ENCODE measurements at regions not wholly inside any gene's neighbourhood (a gene's known extent, or its start where the extent isn't known, plus 50 kb on each side); places are given as distances from the start of the nearest gene placed in this dataset.

- DNase-seq (ENCODE audit: low spot score), result no peak
Measured at GRCh38 chr13:63578796-63579195, 2163.1 kb upstream of the PCDH20 start.

DNA sequence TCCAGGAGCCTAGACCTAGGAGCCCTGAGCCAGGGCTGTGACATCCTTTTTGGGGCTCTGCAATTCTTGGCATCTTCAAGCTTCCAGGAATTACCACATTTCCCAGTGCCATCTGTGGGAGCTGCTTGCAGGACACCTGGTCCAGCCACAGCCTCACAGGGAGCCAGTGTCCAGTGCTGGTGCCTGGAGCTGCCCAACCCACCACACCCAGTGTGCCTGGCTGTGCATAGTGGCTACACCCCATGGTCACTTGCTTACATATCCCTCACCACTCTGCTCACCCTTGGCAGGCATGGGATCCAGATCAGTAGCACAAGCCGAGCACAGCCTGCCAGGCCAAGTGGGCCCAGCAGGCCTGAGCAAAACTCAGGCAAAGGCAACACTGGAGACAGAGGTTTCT, 2151.4 kb upstream of the PCDH20 start:
- no peak for DNase-seq (ENCODE audit: low spot score)

DNA sequence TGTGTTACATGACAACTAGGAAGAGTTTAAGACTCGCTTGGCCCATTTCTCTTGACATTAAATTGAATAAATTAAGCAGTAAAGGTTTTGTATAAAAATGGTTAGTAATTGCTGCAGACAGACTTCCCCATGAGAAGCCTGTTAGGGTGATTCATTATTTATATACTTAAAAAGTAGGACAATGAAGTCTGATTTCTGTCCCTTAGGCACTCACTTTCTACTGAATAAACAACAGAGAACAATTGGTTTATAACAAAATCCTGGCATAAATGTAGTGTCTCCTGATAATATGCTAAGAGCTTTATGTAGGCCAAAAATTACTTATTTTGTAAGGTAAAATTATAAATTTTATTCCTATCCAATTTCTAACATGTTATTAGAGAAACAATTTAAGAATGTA, 2138.5 kb upstream of the PCDH20 start:
- DNase-seq (ENCODE audit: low spot score), result no peak

GRCh38 chr13:63551731-63552130, 2136.1 kb upstream of the PCDH20 start:
- DNase-seq (ENCODE audit: low spot score), result no peak

GRCh38 chr13:63546524-63546923, 2130.9 kb upstream of the PCDH20 start:
- DNase-seq (ENCODE audit: low spot score), result no peak

DNA sequence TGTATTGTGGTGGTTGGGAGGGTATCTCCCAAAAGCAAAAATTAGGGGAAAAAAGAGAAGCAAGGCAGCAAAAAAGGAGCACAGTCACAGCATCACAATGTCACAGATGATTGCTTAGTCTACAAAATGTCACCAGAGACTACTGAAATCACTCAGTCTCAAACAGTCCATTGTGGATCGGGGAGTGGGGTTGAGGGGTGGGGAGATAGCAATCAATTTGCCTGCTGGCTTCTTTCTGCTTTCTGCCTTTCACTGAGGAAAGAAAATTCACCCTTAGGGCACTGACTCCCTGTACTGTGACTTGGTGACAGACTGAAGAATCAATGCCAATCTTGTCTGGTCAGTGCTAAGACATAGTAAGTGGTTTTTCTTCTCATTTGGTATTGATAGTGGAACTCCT, 2127.1 kb upstream of the PCDH20 start:
- DNase-seq (ENCODE audit: low spot score), result no peak

GRCh38 chr13:63541336-63541735, 2125.7 kb upstream of the PCDH20 start:
- DNase-seq (ENCODE audit: low spot score), result no peak

DNA sequence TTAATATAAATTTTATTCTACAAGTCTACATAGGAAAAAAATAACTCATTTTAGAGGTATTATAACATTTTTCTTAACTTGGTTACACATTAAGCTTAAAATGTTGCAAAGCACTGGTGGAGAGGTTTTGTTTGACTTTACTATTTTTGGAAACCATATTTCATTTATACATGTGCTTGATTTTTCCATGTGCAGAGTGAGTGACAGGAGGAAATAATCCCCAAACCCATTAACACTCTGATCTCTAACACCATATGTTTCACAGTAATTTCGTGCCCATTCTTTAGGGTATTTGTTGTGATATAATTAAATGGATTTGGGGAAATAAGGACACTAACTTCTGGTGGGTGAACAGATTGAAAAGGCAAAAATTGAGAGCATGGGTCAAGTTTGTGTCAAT, 2124.4 kb upstream of the PCDH20 start:
- no peak for DNase-seq (ENCODE audit: low spot score)

GRCh38 chr13:63517371-63517770, 2101.7 kb upstream of the PCDH20 start:
- DNase-seq (ENCODE audit: low spot score), result no peak

DNA sequence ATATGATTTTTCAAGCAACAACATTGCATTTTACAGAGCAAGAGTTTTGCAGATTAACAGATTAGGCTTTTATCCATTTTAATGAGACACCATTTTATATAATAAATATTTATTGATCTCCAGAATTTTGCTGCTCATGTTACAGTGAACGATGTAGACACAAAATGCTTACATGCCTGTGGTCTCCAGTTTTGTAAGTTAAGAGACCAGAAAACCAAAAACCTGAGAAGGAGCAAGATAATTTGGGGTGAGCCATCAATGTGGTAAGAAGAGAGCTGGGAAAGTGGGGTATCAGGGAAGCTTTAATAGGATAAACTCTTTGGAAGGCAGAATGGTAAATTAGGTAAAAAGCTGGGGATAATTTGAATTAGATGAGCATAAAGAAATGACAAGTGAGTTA, 2100.5 kb upstream of the PCDH20 start:
- DNase-seq (ENCODE audit: low spot score), result no peak

GRCh38 chr13:63514886-63515285, 2099.2 kb upstream of the PCDH20 start:
- DNase-seq (ENCODE audit: low spot score), result no peak

DNA sequence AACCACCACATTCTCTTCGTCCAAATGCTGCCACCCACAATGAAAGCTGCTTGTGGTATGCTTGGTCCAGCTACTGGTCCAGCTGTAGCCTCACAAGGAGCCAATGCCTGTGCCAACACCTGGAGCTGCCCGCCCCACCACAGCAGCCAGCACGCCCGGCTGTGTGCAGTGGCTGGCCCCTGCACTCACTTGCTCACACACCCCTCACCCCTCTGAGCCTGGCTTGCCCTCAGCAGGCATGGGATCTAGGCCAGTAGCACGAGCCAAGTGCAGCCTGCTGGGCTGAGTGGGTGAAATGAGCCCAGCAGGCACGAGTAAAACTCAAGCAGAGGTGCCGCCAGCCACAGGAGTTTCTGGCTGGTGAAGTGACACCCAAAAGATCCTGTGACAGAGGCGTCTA, 2096.4 kb upstream of the PCDH20 start:
- no peak for DNase-seq (ENCODE audit: low spot score)

DNA sequence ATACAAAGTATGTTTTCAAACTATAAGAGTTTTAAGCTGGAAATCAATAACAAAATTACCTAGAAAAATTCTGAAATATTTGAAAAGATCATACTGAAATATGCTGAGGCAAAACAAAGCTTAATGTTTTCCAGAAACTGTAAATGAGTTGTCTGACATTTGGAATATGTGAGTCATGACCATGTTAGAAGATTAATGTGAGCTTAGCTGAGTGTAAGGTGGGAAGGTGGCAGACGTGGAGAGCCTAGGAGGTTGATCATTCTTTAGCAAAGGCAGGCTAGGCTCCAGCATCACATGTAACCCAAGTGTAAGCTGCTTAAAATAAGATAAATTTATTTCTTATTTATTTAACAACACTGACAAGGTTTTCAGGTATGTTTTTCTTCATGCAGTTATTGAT, 2086.1 kb upstream of the PCDH20 start:
- DNase-seq (ENCODE audit: low spot score), result no peak

DNA sequence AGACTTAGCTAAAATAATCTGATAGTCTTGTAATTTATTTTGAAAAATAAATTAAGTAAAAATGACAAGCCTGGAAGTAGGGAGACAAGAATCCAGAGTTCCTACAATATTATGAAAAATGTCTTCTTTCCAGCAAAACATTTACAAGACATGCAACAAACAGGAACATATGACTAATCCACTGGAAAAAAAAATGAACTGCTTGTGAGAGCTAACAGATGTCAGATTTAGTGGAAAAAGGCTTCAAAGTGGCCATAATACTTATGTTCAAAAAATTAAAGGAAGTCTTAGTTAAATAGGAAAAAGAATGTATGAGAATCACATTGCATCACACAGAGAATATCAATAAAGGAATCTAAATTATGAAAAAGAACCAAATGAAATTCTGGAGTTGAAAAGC, 2082.0 kb upstream of the PCDH20 start:
- DNase-seq (ENCODE audit: low spot score), result no peak

DNA sequence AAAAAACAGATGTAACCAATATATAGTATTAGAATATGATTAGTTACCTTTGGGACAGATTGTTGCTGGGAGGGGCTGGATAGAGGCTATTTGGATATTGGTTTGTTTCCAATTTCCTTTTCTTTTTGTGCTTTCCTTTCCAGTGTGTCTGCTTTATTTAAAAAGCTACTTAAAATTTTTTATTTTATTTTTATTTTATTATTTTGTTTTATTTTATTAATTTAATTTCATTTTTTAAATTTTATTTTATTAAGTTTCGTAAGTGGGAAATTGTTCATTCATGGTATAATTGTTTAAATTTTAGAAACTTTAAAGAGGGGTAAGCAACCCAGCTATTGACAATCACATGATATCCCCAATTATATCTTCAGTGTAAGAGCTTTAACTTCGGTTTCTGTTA, 2077.0 kb upstream of the PCDH20 start:
- no peak for DNase-seq (ENCODE audit: low spot score)

GRCh38 chr13:63490149-63490548, 2074.5 kb upstream of the PCDH20 start:
- DNase-seq (ENCODE audit: low spot score), result no peak

GRCh38 chr13:63481334-63481733, 2065.7 kb upstream of the PCDH20 start:
- DNase-seq (ENCODE audit: low spot score), result no peak

DNA sequence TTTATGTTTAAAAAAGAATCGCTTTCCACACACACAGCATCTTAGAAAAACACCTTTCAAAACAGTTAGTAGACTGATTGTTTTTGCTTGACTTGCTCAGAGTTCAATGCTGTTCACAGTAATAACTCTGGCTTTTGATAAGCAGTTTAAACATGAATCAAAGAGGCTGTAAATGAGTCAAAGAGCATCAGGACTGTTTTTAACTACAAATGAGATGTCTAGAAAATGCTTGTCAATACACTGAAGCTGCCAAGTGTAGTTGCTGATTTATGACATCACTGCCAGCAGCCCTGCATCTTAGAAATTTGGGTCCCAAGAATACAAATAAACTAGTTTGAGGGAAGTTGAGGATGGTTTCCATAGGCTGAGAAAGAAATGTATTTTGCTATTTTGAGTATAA, 2057.1 kb upstream of the PCDH20 start:
- no peak for DNase-seq (ENCODE audit: low spot score)

DNA sequence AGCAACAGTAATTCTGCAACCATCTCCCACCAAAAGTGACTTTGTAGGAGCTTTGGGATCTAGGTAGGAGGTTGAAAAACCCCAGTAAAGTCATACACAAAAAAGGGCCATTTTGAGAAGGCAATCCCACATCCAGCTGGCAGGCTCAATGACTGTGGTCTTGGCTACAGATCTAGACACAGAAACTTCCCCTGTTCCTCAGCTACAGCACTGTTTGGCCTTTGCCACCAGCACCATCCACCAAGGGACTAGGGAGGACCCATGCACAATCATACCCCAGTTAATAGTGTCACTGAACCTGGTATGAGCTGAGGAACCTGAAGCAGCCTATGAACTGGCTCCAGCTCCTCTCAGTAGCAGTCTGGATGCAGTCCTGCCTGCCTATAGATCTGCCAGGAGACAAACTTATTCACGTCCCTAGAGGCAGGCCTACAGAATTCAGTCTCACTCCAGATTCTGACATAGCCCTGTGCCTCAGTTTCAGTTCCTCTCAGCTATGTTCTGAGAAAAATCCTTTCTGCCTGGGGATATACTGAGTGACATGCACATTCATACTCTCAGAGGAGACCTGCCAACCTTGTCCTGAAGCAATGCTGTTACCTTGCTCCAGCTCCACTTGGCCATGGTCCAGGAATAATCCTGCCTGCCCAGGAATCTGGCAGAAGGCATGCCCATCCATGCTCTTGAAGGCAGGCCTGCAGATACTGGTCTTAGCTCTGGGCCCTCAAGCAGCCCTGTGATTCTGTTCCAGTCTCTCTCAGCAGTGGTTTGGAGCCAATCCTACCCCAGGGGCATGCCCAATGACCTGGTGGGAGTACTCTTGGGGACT, 2048.3 kb upstream of the PCDH20 start:
- DNase-seq (ENCODE audit: low spot score), result no peak

- no peak for DNase-seq (ENCODE audit: low spot score)
Measured at GRCh38 chr13:63460462-63461090, 2044.9 kb upstream of the PCDH20 start.

DNA sequence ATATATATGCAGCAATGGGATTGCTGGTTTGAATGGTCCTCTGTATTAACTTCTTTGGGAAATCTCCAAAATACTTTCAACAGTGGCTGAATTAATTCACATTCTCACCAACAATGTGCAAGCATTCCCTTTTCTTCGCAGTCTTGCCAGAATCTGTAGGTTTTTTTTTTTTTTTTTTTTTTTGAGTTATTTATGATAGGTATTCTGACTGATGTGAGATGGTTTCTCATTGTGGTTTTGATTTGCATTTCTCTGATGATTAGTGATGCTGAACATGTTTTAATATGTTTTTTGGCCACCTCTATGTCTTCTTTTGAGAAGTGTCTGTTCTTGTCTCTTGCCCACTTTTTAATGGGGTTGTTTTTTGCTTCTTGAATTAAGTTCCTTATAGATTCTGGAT, 2041.5 kb upstream of the PCDH20 start:
- no peak for DNase-seq (ENCODE audit: low spot score)

GRCh38 chr13:63455938-63456337, 2040.3 kb upstream of the PCDH20 start:
- DNase-seq (ENCODE audit: low spot score), result peak; percentile 35

- no peak for DNase-seq (ENCODE audit: low spot score)
Measured at GRCh38 chr13:63449550-63449949, 2033.9 kb upstream of the PCDH20 start.

Measured in HT-29 (cell line).